ENCODE measurements at regions not wholly inside any gene's neighbourhood (a gene's known extent, or its start where the extent isn't known, plus 50 kb on each side); places are given as distances from the start of the nearest gene placed in this dataset.

DNA sequence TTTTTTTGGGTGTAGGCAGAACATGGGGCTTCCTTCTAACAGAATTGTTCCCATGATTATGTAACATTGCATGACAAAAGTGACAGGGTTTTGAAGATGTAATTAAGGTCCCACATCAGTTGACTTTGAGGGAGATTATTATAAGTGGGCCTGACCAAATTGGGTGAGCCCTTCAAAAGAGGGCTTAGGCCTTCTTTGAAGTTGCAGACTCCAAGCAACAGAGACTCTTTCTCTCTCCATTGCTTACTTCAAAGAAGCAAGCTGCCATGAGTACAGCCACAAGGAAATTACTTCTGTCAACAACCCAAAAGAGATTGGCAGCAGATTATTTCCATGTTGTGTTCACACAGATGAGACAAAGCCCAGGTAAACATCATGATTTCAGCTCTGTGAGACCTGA lies 348.2 kb downstream of the PDCD6IP start:
- TF ChIP-seq PREB (CRISPR knock-in tag; IDR thresholded peaks at IDR 0.05; ENCODE audit: borderline replicate concordance) (no peak), GTF2I (CRISPR knock-in tag; conservative IDR thresholded peaks at IDR 0.05) (no peak), TP53 (CRISPR knock-in tag; IDR thresholded peaks at IDR 0.05) (no peak), TEAD4 (CRISPR knock-in tag; IDR thresholded peaks at IDR 0.05) (no peak), NFE2L1 (CRISPR knock-in tag; IDR thresholded peaks at IDR 0.05) (no peak), MYBL2 (CRISPR knock-in tag; IDR thresholded peaks at IDR 0.05) (no peak), CREM (CRISPR knock-in tag; IDR thresholded peaks at IDR 0.05) (no peak)
- H3K9me3 Mint-ChIP-seq = peaks cover 5% of the 10 kb centered on the region
- peaks cover 3% of the 10 kb centered on the region; the same call in 1 of the 2 replicates for H3K36me3 Mint-ChIP-seq
- CTCF ChIA-PET = no interaction called here
- H3K4me3 Mint-ChIP-seq = no peak overlapping the region
- POLR2A ChIA-PET = no interaction called here
- no peak for ATAC-seq
- no peak for DNase-seq (ENCODE audit: low spot score)
- peaks cover 25% of the 10 kb centered on the region for H3K4me1 Mint-ChIP-seq
- no peaks in the 10 kb centered on the region for H3K27me3 Mint-ChIP-seq (ENCODE audit: low read depth)
- no peak overlapping the region for H3K27ac Mint-ChIP-seq

DNA sequence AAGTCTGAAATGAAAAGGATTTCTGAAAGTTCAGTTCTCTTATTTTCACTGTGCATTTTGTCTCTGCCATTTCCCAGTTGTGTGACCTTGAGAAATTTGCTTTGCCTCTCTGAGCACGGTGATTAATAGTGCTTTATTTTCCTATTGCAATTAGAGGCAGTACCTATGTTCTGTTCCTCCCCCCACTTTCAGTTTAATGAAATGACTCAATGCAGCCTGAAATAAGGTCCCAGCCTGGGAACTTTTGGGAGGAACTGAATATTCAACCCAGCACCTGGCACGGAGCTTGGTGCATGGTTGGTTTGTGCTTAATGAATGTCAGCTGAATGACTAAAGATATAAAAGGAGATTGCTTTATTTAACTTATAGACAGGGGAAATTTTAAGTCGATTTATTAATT lies 352.6 kb downstream of the PDCD6IP start:
- Mint-ChIP-seq H3K9me3 (no peaks in the 10 kb centered on the region), H3K4me1 (peaks cover 19% of the 10 kb centered on the region), H3K36me3 (no peaks in the 10 kb centered on the region), H3K27me3 (ENCODE audit: low read depth) (no peaks in the 10 kb centered on the region), H3K4me3 (no peak overlapping the region), H3K27ac (no peak overlapping the region)
- DNase-seq (ENCODE audit: low spot score) = no peak
- TF ChIP-seq PRRX2 (CRISPR knock-in tag; IDR thresholded peaks at IDR 0.05) (no peak), ZNF423 (CRISPR knock-in tag; IDR thresholded peaks at IDR 0.05) (no peak), HMGXB4 (CRISPR knock-in tag; IDR thresholded peaks at IDR 0.05) (no peak), AR (CRISPR knock-in tag; IDR thresholded peaks at IDR 0.05) (no peak)
- TF ChIP-seq, protein P1, sequence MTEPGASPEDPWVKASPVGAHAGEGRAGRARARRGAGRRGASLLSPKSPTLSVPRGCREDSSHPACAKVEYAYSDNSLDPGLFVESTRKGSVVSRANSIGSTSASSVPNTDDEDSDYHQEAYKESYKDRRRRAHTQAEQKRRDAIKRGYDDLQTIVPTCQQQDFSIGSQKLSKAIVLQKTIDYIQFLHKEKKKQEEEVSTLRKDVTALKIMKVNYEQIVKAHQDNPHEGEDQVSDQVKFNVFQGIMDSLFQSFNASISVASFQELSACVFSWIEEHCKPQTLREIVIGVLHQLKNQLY (CRISPR knock-in tag; IDR thresholded peaks at IDR 0.05) = no peak
- no peak for ATAC-seq
- ChIA-PET POLR2A (no interaction called here), CTCF (interaction anchor here (1.0 kb wide), 1 partner anchor 109 kb away, joined by 3 read pairs; no protein-coding TSS in a partner anchor)

DNA sequence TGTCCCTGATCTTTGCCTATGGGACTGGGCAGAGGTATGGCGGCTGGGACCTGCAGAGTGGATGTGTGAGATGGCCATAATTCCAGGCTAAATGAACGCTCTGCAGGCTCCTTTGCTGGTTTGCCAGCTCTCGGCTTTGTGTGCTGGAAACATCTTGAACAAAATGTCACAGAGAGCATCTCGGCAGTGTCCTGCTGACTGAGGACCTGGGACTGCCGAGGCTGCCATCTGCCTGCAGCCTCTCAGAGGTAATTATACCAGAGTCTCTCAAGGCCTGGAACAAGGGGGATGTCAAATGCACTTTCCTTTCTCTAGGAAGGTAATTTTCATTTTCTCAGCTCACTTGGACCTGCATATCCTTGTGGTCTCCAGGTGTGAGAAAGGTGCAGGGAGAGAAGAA lies 354.2 kb downstream of the PDCD6IP start:
- H3K4me1 Mint-ChIP-seq = peaks cover 17% of the 10 kb centered on the region
- ChIA-PET POLR2A (no interaction called here), CTCF (interaction anchor here (1.3 kb wide), 1 partner anchor 46 kb away, joined by 5 read pairs; no protein-coding TSS in a partner anchor)
- ATAC-seq = no peak
- no peaks in the 10 kb centered on the region for H3K9me3 Mint-ChIP-seq
- no peaks in the 10 kb centered on the region for H3K36me3 Mint-ChIP-seq
- H3K27me3 Mint-ChIP-seq (ENCODE audit: low read depth) = no peaks in the 10 kb centered on the region
- H3K4me3 Mint-ChIP-seq = no peak overlapping the region
- no peak overlapping the region for H3K27ac Mint-ChIP-seq
- no peak for DNase-seq (ENCODE audit: low spot score)
- TF ChIP-seq CREM (CRISPR knock-in tag; IDR thresholded peaks at IDR 0.05) (no peak), ZNF423 (CRISPR knock-in tag; IDR thresholded peaks at IDR 0.05) (no peak), GABPB1 (CRISPR knock-in tag; IDR thresholded peaks at IDR 0.05) (no peak), EMX1 (CRISPR knock-in tag; IDR thresholded peaks at IDR 0.05) (no peak), TEAD4 (CRISPR knock-in tag; IDR thresholded peaks at IDR 0.05) (no peak), SMAD4 (CRISPR knock-in tag; IDR thresholded peaks at IDR 0.05) (no peak)
- TF ChIP-seq, protein P2, sequence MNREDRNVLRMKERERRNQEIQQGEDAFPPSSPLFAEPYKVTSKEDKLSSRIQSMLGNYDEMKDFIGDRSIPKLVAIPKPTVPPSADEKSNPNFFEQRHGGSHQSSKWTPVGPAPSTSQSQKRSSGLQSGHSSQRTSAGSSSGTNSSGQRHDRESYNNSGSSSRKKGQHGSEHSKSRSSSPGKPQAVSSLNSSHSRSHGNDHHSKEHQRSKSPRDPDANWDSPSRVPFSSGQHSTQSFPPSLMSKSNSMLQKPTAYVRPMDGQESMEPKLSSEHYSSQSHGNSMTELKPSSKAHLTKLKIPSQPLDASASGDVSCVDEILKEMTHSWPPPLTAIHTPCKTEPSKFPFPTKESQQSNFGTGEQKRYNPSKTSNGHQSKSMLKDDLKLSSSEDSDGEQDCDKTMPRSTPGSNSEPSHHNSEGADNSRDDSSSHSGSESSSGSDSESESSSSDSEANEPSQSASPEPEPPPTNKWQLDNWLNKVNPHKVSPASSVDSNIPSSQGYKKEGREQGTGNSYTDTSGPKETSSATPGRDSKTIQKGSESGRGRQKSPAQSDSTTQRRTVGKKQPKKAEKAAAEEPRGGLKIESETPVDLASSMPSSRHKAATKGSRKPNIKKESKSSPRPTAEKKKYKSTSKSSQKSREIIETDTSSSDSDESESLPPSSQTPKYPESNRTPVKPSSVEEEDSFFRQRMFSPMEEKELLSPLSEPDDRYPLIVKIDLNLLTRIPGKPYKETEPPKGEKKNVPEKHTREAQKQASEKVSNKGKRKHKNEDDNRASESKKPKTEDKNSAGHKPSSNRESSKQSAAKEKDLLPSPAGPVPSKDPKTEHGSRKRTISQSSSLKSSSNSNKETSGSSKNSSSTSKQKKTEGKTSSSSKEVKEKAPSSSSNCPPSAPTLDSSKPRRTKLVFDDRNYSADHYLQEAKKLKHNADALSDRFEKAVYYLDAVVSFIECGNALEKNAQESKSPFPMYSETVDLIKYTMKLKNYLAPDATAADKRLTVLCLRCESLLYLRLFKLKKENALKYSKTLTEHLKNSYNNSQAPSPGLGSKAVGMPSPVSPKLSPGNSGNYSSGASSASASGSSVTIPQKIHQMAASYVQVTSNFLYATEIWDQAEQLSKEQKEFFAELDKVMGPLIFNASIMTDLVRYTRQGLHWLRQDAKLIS (CRISPR knock-in tag; IDR thresholded peaks at IDR 0.05; ENCODE audit: borderline replicate concordance) = no peak
- TF ChIP-seq, protein P3, sequence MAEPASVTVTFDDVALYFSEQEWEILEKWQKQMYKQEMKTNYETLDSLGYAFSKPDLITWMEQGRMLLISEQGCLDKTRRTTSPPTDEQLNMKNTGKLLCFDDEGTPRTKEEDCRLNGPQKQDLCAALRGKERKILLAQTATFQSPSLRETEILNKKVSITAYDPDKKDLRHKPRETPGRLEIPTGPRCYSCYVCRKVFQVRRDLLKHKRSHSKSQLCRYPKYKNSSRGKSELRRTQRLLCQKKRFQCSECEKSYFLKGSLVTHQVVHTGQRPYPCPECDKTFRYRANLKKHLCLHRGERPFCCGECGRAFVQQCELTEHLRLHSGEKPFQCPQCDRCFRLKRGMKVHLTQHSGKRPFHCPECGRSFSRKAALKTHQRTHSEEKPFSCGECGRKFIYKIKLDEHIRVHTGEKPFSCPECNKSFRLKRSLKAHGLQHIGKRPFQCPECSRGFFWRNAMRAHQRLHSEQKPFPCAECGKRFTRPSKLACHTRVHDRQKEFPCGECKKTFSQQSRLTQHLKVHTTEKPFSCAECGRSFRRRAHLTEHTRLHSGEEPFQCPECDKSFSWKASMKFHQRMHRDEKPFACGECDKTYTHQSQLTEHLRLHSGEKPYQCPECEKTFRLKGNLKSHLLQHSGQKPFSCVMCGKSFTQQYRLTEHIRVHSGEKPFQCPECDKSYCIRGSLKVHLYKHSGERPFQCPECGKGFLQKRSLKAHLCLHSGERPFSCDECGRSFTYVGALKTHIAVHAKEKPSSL (CRISPR knock-in tag; conservative IDR thresholded peaks at IDR 0.05) = no peak
- TF ChIP-seq, protein P4, sequence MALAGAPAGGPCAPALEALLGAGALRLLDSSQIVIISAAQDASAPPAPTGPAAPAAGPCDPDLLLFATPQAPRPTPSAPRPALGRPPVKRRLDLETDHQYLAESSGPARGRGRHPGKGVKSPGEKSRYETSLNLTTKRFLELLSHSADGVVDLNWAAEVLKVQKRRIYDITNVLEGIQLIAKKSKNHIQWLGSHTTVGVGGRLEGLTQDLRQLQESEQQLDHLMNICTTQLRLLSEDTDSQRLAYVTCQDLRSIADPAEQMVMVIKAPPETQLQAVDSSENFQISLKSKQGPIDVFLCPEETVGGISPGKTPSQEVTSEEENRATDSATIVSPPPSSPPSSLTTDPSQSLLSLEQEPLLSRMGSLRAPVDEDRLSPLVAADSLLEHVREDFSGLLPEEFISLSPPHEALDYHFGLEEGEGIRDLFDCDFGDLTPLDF (CRISPR knock-in tag; IDR thresholded peaks at IDR 0.05) = no peak

Measured in WTC11 (cell line).